SK-N-SH (cell line): ENCODE measurements at regions not wholly inside any gene's neighbourhood (a gene's known extent, or its start where the extent isn't known, plus 50 kb on each side); places are given as distances from the start of the nearest gene placed in this dataset.

ENCODE experiments used
- CTCF ChIP-seq: fragments of 200-600 bp; sonication (generic); IDR thresholded peaks from 2 replicates; pipeline ENCODE4 v1.6.1; 2017; ENCODE audit warnings: antibody characterized with exemption, mild to moderate bottlenecking, moderate library complexity
- EP300 ChIP-seq, 2 experiments: IDR thresholded peaks; 2 replicates each; pipeline versions ENCODE4 v1.4.0 to v1.6.1; 2012; ENCODE audit warnings: borderline replicate concordance in 1 of 2, low read depth in 1 of 2, low read length in 1 of 2
- GABPA ChIP-seq: IDR thresholded peaks from 2 replicates; pipeline ENCODE4 v1.4.0; 2012; ENCODE audit warnings: low read depth, mild to moderate bottlenecking
- MEF2A ChIP-seq: IDR thresholded peaks from 2 replicates; pipeline ENCODE4 v1.4.0; 2012; ENCODE audit warnings: low read depth, borderline replicate concordance
- SIN3A ChIP-seq: IDR thresholded peaks from 2 replicates; pipeline ENCODE4 v1.6.1; 2012; ENCODE audit warnings: low read depth, mild to moderate bottlenecking, low read length, moderate library complexity, borderline replicate concordance
- SMC3 ChIP-seq: IDR thresholded peaks from 2 replicates; pipeline ENCODE4 v1.6.1; 2012; ENCODE audit warnings: low read depth, low read length, improper control_type of control experiment

DNA sequence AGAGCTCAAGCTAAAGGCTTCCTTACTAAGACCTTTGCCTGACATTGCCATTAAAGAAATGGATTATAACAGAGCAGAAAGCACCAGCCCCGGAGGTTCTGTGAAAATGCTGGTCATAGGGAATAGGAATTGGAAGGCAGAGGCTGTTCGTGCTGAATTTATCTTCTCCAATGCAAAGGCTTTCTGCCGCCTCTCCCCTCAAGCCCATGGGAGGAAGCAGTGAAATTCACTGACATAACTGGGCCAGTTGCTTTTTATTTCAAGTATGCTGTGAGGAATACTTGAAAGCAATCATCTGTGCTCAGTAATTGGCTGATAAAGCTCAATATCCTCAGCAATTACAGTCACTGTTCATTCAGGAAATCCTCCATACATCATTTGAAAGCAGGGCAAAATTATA, 85.4 kb upstream of the LINC00305 start:
- TF ChIP-seq MEF2A (no peak), EP300 (IDR thresholded peaks at IDR 0.05; ENCODE audit: borderline replicate concordance in 1 of 2, low read depth in 1 of 2, low read length in 1 of 2) (no peak), SIN3A (no peak), SMC3 (no peak), CTCF (no peak), GABPA (no peak)
